ENCODE measurements at regions not wholly inside any gene's neighbourhood (a gene's known extent, or its start where the extent isn't known, plus 50 kb on each side); places are given as distances from the start of the nearest gene placed in this dataset.
"Not testable (repeated sequence)": the region's sequence is repeated elsewhere in the genome, so short reads cannot be mapped to it uniquely, and the experiment has no call there.

- FAIRE-seq, result no peak
- no peak for DNase-seq (ENCODE audit: insufficient read length)
- TF ChIP-seq TAF1 (IDR thresholded peaks at IDR 0.05; ENCODE audit: borderline replicate concordance, low read depth, low read length), result no peak
- TF ChIP-seq POLR2A (IDR thresholded peaks at IDR 0.05; ENCODE audit: low read depth, low read length), result no peak
- TF ChIP-seq POLR2AphosphoS5 (IDR thresholded peaks at IDR 0.05; ENCODE audit: low read depth, low read length), result no peak
Measured at GRCh38 chr2:173521450-173522192, 166.9 kb downstream of the CDCA7 start.

- no peak for TF ChIP-seq TAF1 (IDR thresholded peaks at IDR 0.05; ENCODE audit: borderline replicate concordance, low read depth, low read length)
- no peak for TF ChIP-seq POLR2AphosphoS5 (IDR thresholded peaks at IDR 0.05; ENCODE audit: low read depth, low read length)
- TF ChIP-seq POLR2A (IDR thresholded peaks at IDR 0.05; ENCODE audit: low read depth, low read length), result no peak
- FAIRE-seq (no peak), DNase-seq (ENCODE audit: insufficient read length) (no peak)
Measured at GRCh38 chr2:173523497-173523896, 168.8 kb downstream of the CDCA7 start.

- DNase-seq (ENCODE audit: insufficient read length), result no peak
- TF ChIP-seq POLR2A (IDR thresholded peaks at IDR 0.05; ENCODE audit: low read depth, low read length) (no peak), POLR2AphosphoS5 (IDR thresholded peaks at IDR 0.05; ENCODE audit: low read depth, low read length) (no peak), TAF1 (IDR thresholded peaks at IDR 0.05; ENCODE audit: borderline replicate concordance, low read depth, low read length) (no peak)
- FAIRE-seq, result no peak
Measured at GRCh38 chr2:173524256-173524955, 169.7 kb downstream of the CDCA7 start.

GRCh38 chr2:173532732-173533531, 178.3 kb downstream of the CDCA7 start:
- not testable (repeated sequence) for FAIRE-seq; DNase-seq (ENCODE audit: insufficient read length)

- TF ChIP-seq POLR2AphosphoS5 (IDR thresholded peaks at IDR 0.05; ENCODE audit: low read depth, low read length), result no peak
- TF ChIP-seq TAF1 (IDR thresholded peaks at IDR 0.05; ENCODE audit: borderline replicate concordance, low read depth, low read length), result no peak
- no peak for TF ChIP-seq POLR2A (IDR thresholded peaks at IDR 0.05; ENCODE audit: low read depth, low read length)
- FAIRE-seq (no peak), DNase-seq (ENCODE audit: insufficient read length) (no peak)
Measured at GRCh38 chr2:173537694-173538093, 183.0 kb downstream of the CDCA7 start.

- TF ChIP-seq POLR2AphosphoS5 (IDR thresholded peaks at IDR 0.05; ENCODE audit: low read depth, low read length) (no peak), POLR2A (IDR thresholded peaks at IDR 0.05; ENCODE audit: low read depth, low read length) (no peak), TAF1 (IDR thresholded peaks at IDR 0.05; ENCODE audit: borderline replicate concordance, low read depth, low read length) (no peak)
- DNase-seq (ENCODE audit: insufficient read length) (no peak), FAIRE-seq (no peak)
Measured at GRCh38 chr2:173539615-173540014, 184.9 kb downstream of the CDCA7 start.

GRCh38 chr2:173544641-173545363, 190.1 kb downstream of the CDCA7 start:
- DNase-seq (ENCODE audit: insufficient read length) (no peak), FAIRE-seq (no peak)
- TF ChIP-seq TAF1 (IDR thresholded peaks at IDR 0.05; ENCODE audit: borderline replicate concordance, low read depth, low read length) (no peak), POLR2AphosphoS5 (IDR thresholded peaks at IDR 0.05; ENCODE audit: low read depth, low read length) (no peak), POLR2A (IDR thresholded peaks at IDR 0.05; ENCODE audit: low read depth, low read length) (no peak)

- no peak for FAIRE-seq
Measured at GRCh38 chr2:173545364-173545763, 190.7 kb downstream of the CDCA7 start.

GRCh38 chr2:173547499-173547898, 192.8 kb downstream of the CDCA7 start:
- no peak for FAIRE-seq
- no peak for DNase-seq (ENCODE audit: insufficient read length)
- no peak for TF ChIP-seq POLR2A (IDR thresholded peaks at IDR 0.05; ENCODE audit: low read depth, low read length)
- TF ChIP-seq POLR2AphosphoS5 (IDR thresholded peaks at IDR 0.05; ENCODE audit: low read depth, low read length), result no peak

More at GRCh38 chr2:173545364-173545763, 190.7 kb downstream of the CDCA7 start:
- TF ChIP-seq TAF1 (IDR thresholded peaks at IDR 0.05; ENCODE audit: borderline replicate concordance, low read depth, low read length) (no peak), POLR2AphosphoS5 (IDR thresholded peaks at IDR 0.05; ENCODE audit: low read depth, low read length) (no peak), POLR2A (IDR thresholded peaks at IDR 0.05; ENCODE audit: low read depth, low read length) (no peak)
- DNase-seq (ENCODE audit: insufficient read length), result no peak

GRCh38 chr2:173550143-173550542, 195.5 kb downstream of the CDCA7 start:
- DNase-seq (ENCODE audit: insufficient read length), result no peak
- no peak for TF ChIP-seq POLR2A (IDR thresholded peaks at IDR 0.05; ENCODE audit: low read depth, low read length)
- no peak for TF ChIP-seq POLR2AphosphoS5 (IDR thresholded peaks at IDR 0.05; ENCODE audit: low read depth, low read length)
- no peak for TF ChIP-seq TAF1 (IDR thresholded peaks at IDR 0.05; ENCODE audit: borderline replicate concordance, low read depth, low read length)
- no peak for FAIRE-seq

- no peak for DNase-seq (ENCODE audit: insufficient read length)
- TF ChIP-seq POLR2A (IDR thresholded peaks at IDR 0.05; ENCODE audit: low read depth, low read length) (no peak), POLR2AphosphoS5 (IDR thresholded peaks at IDR 0.05; ENCODE audit: low read depth, low read length) (no peak), TAF1 (IDR thresholded peaks at IDR 0.05; ENCODE audit: borderline replicate concordance, low read depth, low read length) (no peak)
- FAIRE-seq, result no peak
Measured at GRCh38 chr2:173552531-173552930, 197.9 kb downstream of the CDCA7 start.

Measured in GM12892 (cell line).